Endothelial cell of umbilical vein (primary cell): ENCODE measurements at regions not wholly inside any gene's neighbourhood (a gene's known extent, or its start where the extent isn't known, plus 50 kb on each side); places are given as distances from the start of the nearest gene placed in this dataset.

Source experiments
- BruUV-seq: library from RNA; stranded (reverse); fragments of 400-500 nt; replicated peaks from 2 replicates; lab custom pipeline; 2021; lab: Mats Ljungman, UMichigan
- CTCF ChIA-PET: fragments of 300-600, 350-600 bp; sonication (Branson Sonifier 250); formaldehyde crosslinking; loops from one replicate; lab custom pipeline; 2021; ENCODE audit warnings: antibody characterized with exemption, inconsistent platforms; lab: Charles Lee
- POLR2A ChIA-PET: fragments of 300-600, 350-600 bp; sonication (Branson Sonifier 250); formaldehyde crosslinking; loops from one replicate; lab custom pipeline; 2021; ENCODE audit warnings: antibody characterized with exemption, inconsistent platforms; lab: Charles Lee
- DNase-seq: peaks from one replicate; pipeline ENCODE4 v3.0.0-alpha.2; 2011; ENCODE audit warnings: low read depth, low spot score
- FAIRE-seq: peaks from 2 replicates; lab custom pipeline; 2011; peaks lifted over from hg19 to GRCh38; lab: Jason Lieb, UNC
- H2AFZ ChIP-seq: 2 replicates; pipeline ENCODE4 v1.6.0; 2012; ENCODE audit warnings: low read depth, low read length, control low read depth, inconsistent platforms
- H3K27ac ChIP-seq: 2 replicates; pipeline ENCODE4 v1.5.1; 2011; ENCODE audit warnings: low read depth, mild to moderate bottlenecking, control low read depth, low read length, moderate library complexity; ENCODE audit not compliant: insufficient read depth
- H3K27me3 ChIP-seq, 2 experiments: 2 replicates each; pipeline versions ENCODE4 v1.6.0 to v1.6.1; 2011; ENCODE audit warnings: low read length in 2 of 2, mixed read lengths in 1 of 2; ENCODE audit not compliant: control insufficient read depth in 2 of 2, insufficient read depth in 2 of 2
- H3K36me3 ChIP-seq, 2 experiments: 2 replicates in 1 of 2; 3 replicates in 1 of 2; pipeline ENCODE4 v1.5.1; 2011; ENCODE audit warnings: low read length in 2 of 2, mild to moderate bottlenecking in 1 of 2, moderate library complexity in 1 of 2; ENCODE audit not compliant: control insufficient read depth in 2 of 2, insufficient read depth in 2 of 2; ENCODE audit errors: extremely low read depth in 1 of 2
- H3K4me1 ChIP-seq: 3 replicates; pipeline ENCODE4 v1.5.1; 2011; ENCODE audit warnings: mild to moderate bottlenecking, low read length; ENCODE audit not compliant: control insufficient read depth, insufficient read depth; ENCODE audit errors: extremely low read depth
- H3K4me2 ChIP-seq: 2 replicates; pipeline ENCODE4 v1.6.1; 2011; ENCODE audit warnings: low read length, control low read depth, mixed read lengths; ENCODE audit not compliant: insufficient read depth
- H3K4me3 ChIP-seq, 3 experiments: fragments of 200-600 bp in 1 of 3; sonication (generic), shearing (Covaris generic) in 1 of 3; replicated peaks in 1 of 3; 2 replicates each; pipeline ENCODE4 v1.5.1; 2011 to 2016; ENCODE audit warnings: control low read depth in 3 of 3, low read length in 3 of 3, mild to moderate bottlenecking in 2 of 3, inconsistent platforms in 1 of 3, low read depth in 1 of 3, moderate library complexity in 1 of 3; ENCODE audit not compliant: insufficient read depth in 1 of 3
- H3K79me2 ChIP-seq: 2 replicates; pipeline ENCODE4 v1.6.0; 2012; ENCODE audit warnings: low read length, inconsistent platforms; ENCODE audit not compliant: control insufficient read depth, insufficient read depth
- H3K9ac ChIP-seq: replicated peaks from 2 replicates; pipeline ENCODE3; 2011; ENCODE audit warnings: low read length, control low read depth; ENCODE audit not compliant: insufficient read depth; ENCODE audit errors: extremely low read depth
- H3K9me1 ChIP-seq: replicated peaks from 3 replicates; pipeline ENCODE4 v1.6.0; 2011; ENCODE audit warnings: mild to moderate bottlenecking, low read length; ENCODE audit not compliant: control insufficient read depth, insufficient read depth; ENCODE audit errors: extremely low read depth
- H3K9me3 ChIP-seq: replicated peaks from 2 replicates; pipeline ENCODE4 v1.5.1; 2012; ENCODE audit warnings: low read length, inconsistent platforms; ENCODE audit not compliant: control insufficient read depth, insufficient read depth
- H4K20me1 ChIP-seq: replicated peaks from 2 replicates; pipeline ENCODE3; 2011; ENCODE audit warnings: mild to moderate bottlenecking, low read length; ENCODE audit not compliant: control insufficient read depth, insufficient read depth; ENCODE audit errors: extremely low read depth
- CTCF ChIP-seq, 2 donors: IDR thresholded peaks; 1 replicate in 1 of 2; 2 replicates in 1 of 2; pipeline ENCODE4 v1.5.1; 2011; ENCODE audit warnings: low read length in 2 of 2, mild to moderate bottlenecking in 2 of 2, moderate library complexity in 2 of 2, control low read depth in 1 of 2, inconsistent platforms in 1 of 2, low read depth in 1 of 2; ENCODE audit not compliant: insufficient read depth in 1 of 2; ENCODE audit errors: extremely low read depth in 1 of 2
- EZH2 ChIP-seq: IDR thresholded peaks from 2 replicates; pipeline ENCODE4 v1.6.1; 2012; ENCODE audit warnings: borderline replicate concordance, low read depth, mild to moderate bottlenecking, moderate library complexity, low read length, inconsistent platforms; ENCODE audit not compliant: severe bottlenecking
- FOS ChIP-seq: IDR thresholded peaks from 2 replicates; pipeline ENCODE4 v1.6.1; 2011; ENCODE audit warnings: mild to moderate bottlenecking, low read length, moderate library complexity, borderline replicate concordance; ENCODE audit not compliant: insufficient read depth
- GATA2 ChIP-seq: IDR thresholded peaks from 2 replicates; pipeline ENCODE4 v1.7.0; 2011; ENCODE audit warnings: low read depth, mild to moderate bottlenecking, moderate library complexity, mixed read lengths, low read length; ENCODE audit not compliant: insufficient read length, insufficient read depth
- JUN ChIP-seq: IDR thresholded peaks from 2 replicates; pipeline ENCODE4 v1.6.1; 2011; ENCODE audit warnings: borderline replicate concordance, low read depth; ENCODE audit not compliant: insufficient read length, insufficient read depth
- MAX ChIP-seq: IDR thresholded peaks from 2 replicates; pipeline ENCODE4 v1.6.1; 2011; ENCODE audit not compliant: insufficient read depth, insufficient read length
- MYC ChIP-seq: IDR thresholded peaks from one replicate; pipeline ENCODE4 v1.6.1; 2011; ENCODE audit warnings: mild to moderate bottlenecking, low read depth, low read length
- POLR2A ChIP-seq: IDR thresholded peaks from 2 replicates; pipeline ENCODE4 v1.6.1; 2012; ENCODE audit warnings: low read depth, mild to moderate bottlenecking, control low read depth, low read length
- POLR2AphosphoS5 ChIP-seq: IDR thresholded peaks from 2 replicates; pipeline ENCODE4 v1.6.1; 2012; ENCODE audit warnings: low read depth, mild to moderate bottlenecking, control low read depth, low read length, moderate library complexity; ENCODE audit not compliant: insufficient read depth
- dilution Hi-C: fragments of 300-500 bp; cut with MboI; formaldehyde crosslinking; loops from one replicate; pipeline ENCODE4 v1.15.0; 2019; ENCODE audit warnings: low sequenced_read_pairs; ENCODE audit not compliant: extremely low pct_ligation_motif_present
- intact Hi-C: fragments of 100-400 bp; cut with micrococcal nuclease; formaldehyde crosslinking; loops from one replicate; pipeline ENCODE4 v1.10.0; 2022

- no peaks in the 10 kb centered on the region for H3K27me3 ChIP-seq
- no peak overlapping the region for H3K9ac ChIP-seq
- intact Hi-C loops (no loop called here), dilution Hi-C loops (no loop called here)
- H3K36me3 ChIP-seq = no peaks in the 10 kb centered on the region
- peaks cover 2% of the 10 kb centered on the region for H3K9me3 ChIP-seq
- H3K27ac ChIP-seq = no peak overlapping the region
- H3K4me3 ChIP-seq = no peak overlapping the region
- H3K4me2 ChIP-seq = no peak overlapping the region
- no peaks in the 10 kb centered on the region for H3K9me1 ChIP-seq
- no TSS peak for BruUV-seq
- H3K79me2 ChIP-seq = no peaks in the 10 kb centered on the region
- FAIRE-seq (no peak), DNase-seq (no peak)
- TF ChIP-seq FOS (no peak), JUN (no peak), MAX (no peak), GATA2 (no peak), MYC (no peak), CTCF (IDR thresholded peaks at IDR 0.05; ENCODE audit: extremely low read depth in 1 of 2, insufficient read depth in 1 of 2, low read depth in 1 of 2, low read length in 2 of 2) (no peak), POLR2A (no peak), EZH2 (no peak), POLR2AphosphoS5 (no peak)
- H4K20me1 ChIP-seq = no peaks in the 10 kb centered on the region
- no peaks in the 10 kb centered on the region for H3K4me1 ChIP-seq
- H2AFZ ChIP-seq = no peak overlapping the region
- POLR2A ChIA-PET = no interaction called here
- CTCF ChIA-PET = no interaction called here
Observed at GRCh38 chr11:40062616-40063015, 1396.8 kb downstream of the LRRC4C start.
